NOMO-1 treated with dmso at 0.1 percent for 144 hours (cell line): ENCODE measurements at regions not wholly inside any gene's neighbourhood (a gene's known extent, or its start where the extent isn't known, plus 50 kb on each side); places are given as distances from the start of the nearest gene placed in this dataset.

ENCODE experiments used
- DNase-seq: peaks from one replicate; lab custom pipeline; 2025; ENCODE audit not compliant: unreplicated experiment; lab: John Stamatoyannopoulos, UW

GRCh38 chr20:23207826-23208540, 121.9 kb upstream of the CD93 start:
- no peak for DNase-seq

GRCh38 chr20:23206995-23207394, 120.9 kb upstream of the CD93 start:
- DNase-seq, result no peak

- no peak for DNase-seq
Measured at GRCh38 chr20:23206061-23206460, 119.9 kb upstream of the CD93 start.

- DNase-seq, result no peak
Measured at GRCh38 chr20:23205611-23206041, 119.5 kb upstream of the CD93 start.

- no peak for DNase-seq
Measured at GRCh38 chr20:23205211-23205610, 119.1 kb upstream of the CD93 start.

- DNase-seq, result no peak
Measured at GRCh38 chr20:23203951-23204730, 118.0 kb upstream of the CD93 start.

GRCh38 chr20:23203310-23203709, 117.2 kb upstream of the CD93 start:
- DNase-seq, result no peak

GRCh38 chr20:23201658-23202057, 115.5 kb upstream of the CD93 start:
- no peak for DNase-seq

- DNase-seq, result no peak
Measured at GRCh38 chr20:23200914-23201313, 114.8 kb upstream of the CD93 start.

- DNase-seq, result peak; percentile 71
Measured at GRCh38 chr20:23200413-23200812, 114.3 kb upstream of the CD93 start.

GRCh38 chr20:23199356-23199755, 113.2 kb upstream of the CD93 start:
- no peak for DNase-seq

- no peak for DNase-seq
Measured at GRCh38 chr20:23198815-23199214, 112.7 kb upstream of the CD93 start.

- DNase-seq, result no peak
Measured at GRCh38 chr20:23197836-23198235, 111.7 kb upstream of the CD93 start.

- DNase-seq, result peak; percentile 43
Measured at GRCh38 chr20:23195636-23196035, 109.5 kb upstream of the CD93 start.

- DNase-seq, result peak; percentile 43
Measured at GRCh38 chr20:23193801-23194384, 107.8 kb upstream of the CD93 start.

- DNase-seq, result no peak
Measured at GRCh38 chr20:23192469-23192868, 106.3 kb upstream of the CD93 start.

- no peak for DNase-seq
Measured at GRCh38 chr20:23190557-23190956, 104.4 kb upstream of the CD93 start.

GRCh38 chr20:23189854-23190253, 103.7 kb upstream of the CD93 start:
- no peak for DNase-seq

- DNase-seq, result no peak
Measured at GRCh38 chr20:23189341-23189740, 103.2 kb upstream of the CD93 start.

- DNase-seq, result no peak
Measured at GRCh38 chr20:23188377-23189169, 102.4 kb upstream of the CD93 start.

GRCh38 chr20:23187751-23188150, 101.6 kb upstream of the CD93 start:
- no peak for DNase-seq
